ENCODE measurements at regions not wholly inside any gene's neighbourhood (a gene's known extent, or its start where the extent isn't known, plus 50 kb on each side); places are given as distances from the start of the nearest gene placed in this dataset.
"Not testable (repeated sequence)": the region's sequence is repeated elsewhere in the genome, so short reads cannot be mapped to it uniquely, and the experiment has no call there.

GRCh38 chr9:105979290-105979689 lies 284.9 kb downstream of the TMEM38B start:
- Mint-ChIP-seq H3K9me3 (peaks cover 0 to 2% (median 0%) of the 10 kb centered on the region in 6 donors), H3K36me3 (no peaks in the 10 kb centered on the region), H3K4me1 (no peaks in the 10 kb centered on the region), H3K27ac (no peak overlapping the region), H3K4me3 (no peak overlapping the region), H3K27me3 (ENCODE audit: low read depth in 3 of 3) (peaks cover 0 to 2% (median 0%) of the 10 kb centered on the region in 3 donors)
- no peak for DNase-seq

GRCh38 chr9:105984714-105985113 lies 290.4 kb downstream of the TMEM38B start:
- Mint-ChIP-seq H3K4me3 (no peak overlapping the region), H3K27ac (no peak overlapping the region), H3K27me3 (ENCODE audit: low read depth in 3 of 3) (peaks cover 0 to 8% (median 0%) of the 10 kb centered on the region in 3 donors), H3K4me1 (no peaks in the 10 kb centered on the region), H3K36me3 (no peaks in the 10 kb centered on the region), H3K9me3 (no peaks in the 10 kb centered on the region)
- DNase-seq, result no peak

GRCh38 chr9:105993116-105993854 lies 298.9 kb downstream of the TMEM38B start:
- H3K4me1 Mint-ChIP-seq, result no peaks in the 10 kb centered on the region
- H3K4me3 Mint-ChIP-seq, result no peak overlapping the region
- no peaks in the 10 kb centered on the region for H3K36me3 Mint-ChIP-seq
- H3K27ac Mint-ChIP-seq, result no peak overlapping the region
- H3K9me3 Mint-ChIP-seq, result no peaks in the 10 kb centered on the region
- no peaks in the 10 kb centered on the region for H3K27me3 Mint-ChIP-seq (ENCODE audit: low read depth in 3 of 3)
- DNase-seq, result no peak

GRCh38 chr9:105993921-105994715 lies 299.8 kb downstream of the TMEM38B start:
- Mint-ChIP-seq H3K36me3 (no peaks in the 10 kb centered on the region), H3K9me3 (no peaks in the 10 kb centered on the region), H3K27ac (no peak overlapping the region), H3K4me3 (no peak overlapping the region), H3K4me1 (no peaks in the 10 kb centered on the region), H3K27me3 (ENCODE audit: low read depth in 3 of 3) (no peaks in the 10 kb centered on the region)
- no peak for DNase-seq

- H3K36me3 Mint-ChIP-seq, result no peaks in the 10 kb centered on the region
- H3K9me3 Mint-ChIP-seq, result no peaks in the 10 kb centered on the region
These were observed 300.6 kb downstream of the TMEM38B start for GRCh38 chr9:105994970-105995369.

GRCh38 chr9:106017198-106017740 lies 322.9 kb downstream of the TMEM38B start:
- Mint-ChIP-seq H3K4me3 (no peak overlapping the region), H3K9me3 (peaks cover 0 to 5% (median 2%) of the 10 kb centered on the region in 6 donors), H3K27ac (no peak overlapping the region), H3K27me3 (ENCODE audit: low read depth in 3 of 3) (peaks cover 0 to 5% (median 0%) of the 10 kb centered on the region in 3 donors), H3K4me1 (peaks cover 0 to 10% of the 10 kb centered on the region in 2 donors), H3K36me3 (peaks cover 0 to 5% (median 0%) of the 10 kb centered on the region in 3 donors)
- DNase-seq, result no peak

More at GRCh38 chr9:105994970-105995369, 300.6 kb downstream of the TMEM38B start:
- no peak overlapping the region for H3K4me3 Mint-ChIP-seq
- DNase-seq, result no peak
- H3K27ac Mint-ChIP-seq, result no peak overlapping the region
- H3K4me1 Mint-ChIP-seq, result no peaks in the 10 kb centered on the region
- no peaks in the 10 kb centered on the region for H3K27me3 Mint-ChIP-seq (ENCODE audit: low read depth in 3 of 3)

- H3K9me3 Mint-ChIP-seq, result peaks cover 0 to 5% (median under 1%) of the 10 kb centered on the region in 6 donors
- peaks cover 0 to 5% (median 0%) of the 10 kb centered on the region in 3 donors for H3K36me3 Mint-ChIP-seq
- no peak overlapping the region for H3K4me3 Mint-ChIP-seq
- H3K27ac Mint-ChIP-seq, result no peak overlapping the region
- H3K27me3 Mint-ChIP-seq (ENCODE audit: low read depth in 3 of 3), result peaks cover 0 to 4% (median 0%) of the 10 kb centered on the region in 3 donors
- no peak for DNase-seq
- H3K4me1 Mint-ChIP-seq, result peaks cover 0 to 10% of the 10 kb centered on the region in 2 donors
These were observed 324.8 kb downstream of the TMEM38B start for GRCh38 chr9:106019039-106019680.

- H3K4me3 Mint-ChIP-seq, result no peak overlapping the region
- peaks cover 0 to 10% of the 10 kb centered on the region in 2 donors for H3K4me1 Mint-ChIP-seq
- peaks cover 0 to 3% (median 0%) of the 10 kb centered on the region in 3 donors for H3K27me3 Mint-ChIP-seq (ENCODE audit: low read depth in 3 of 3)
- no peak for DNase-seq
- no peak overlapping the region for H3K27ac Mint-ChIP-seq
- peaks cover 0 to 5% (median 0%) of the 10 kb centered on the region in 3 donors for H3K36me3 Mint-ChIP-seq
- peaks cover 0 to 5% (median under 1%) of the 10 kb centered on the region in 6 donors for H3K9me3 Mint-ChIP-seq
These were observed 325.4 kb downstream of the TMEM38B start for GRCh38 chr9:106019702-106020101.

- Mint-ChIP-seq H3K27me3 (ENCODE audit: low read depth in 3 of 3) (peaks cover 0 to 3% (median 0%) of the 10 kb centered on the region in 3 donors), H3K4me1 (peaks cover 0 to 10% of the 10 kb centered on the region in 2 donors), H3K9me3 (peaks cover 0 to 5% (median under 1%) of the 10 kb centered on the region in 6 donors), H3K36me3 (peaks cover 0 to 5% (median 0%) of the 10 kb centered on the region in 3 donors), H3K27ac (no peak overlapping the region), H3K4me3 (no peak overlapping the region)
- DNase-seq, result no peak
These were observed 325.8 kb downstream of the TMEM38B start for GRCh38 chr9:106020186-106020585.

- H3K36me3 Mint-ChIP-seq, result no peaks in the 10 kb centered on the region
- peaks cover 0 to 1% (median 0%) of the 10 kb centered on the region in 3 donors for H3K27me3 Mint-ChIP-seq (ENCODE audit: low read depth in 3 of 3)
- no peak overlapping the region for H3K4me3 Mint-ChIP-seq
- H3K27ac Mint-ChIP-seq, result no peak overlapping the region
- H3K4me1 Mint-ChIP-seq, result no peaks in the 10 kb centered on the region
- peaks cover 0 to 5% (median 0%) of the 10 kb centered on the region in 6 donors for H3K9me3 Mint-ChIP-seq
- no peak for DNase-seq
These were observed 329.1 kb downstream of the TMEM38B start for GRCh38 chr9:106023455-106023854.

GRCh38 chr9:106025453-106025852 lies 331.1 kb downstream of the TMEM38B start:
- no peak overlapping the region for H3K27ac Mint-ChIP-seq
- no peak for DNase-seq
- no peaks in the 10 kb centered on the region for H3K36me3 Mint-ChIP-seq
- H3K27me3 Mint-ChIP-seq (ENCODE audit: low read depth in 3 of 3), result peaks cover 0 to 1% (median 0%) of the 10 kb centered on the region in 3 donors
- H3K4me1 Mint-ChIP-seq, result no peaks in the 10 kb centered on the region
- peaks cover 1 to 16% (median 4%) of the 10 kb centered on the region in 6 donors for H3K9me3 Mint-ChIP-seq
- no peak overlapping the region for H3K4me3 Mint-ChIP-seq

GRCh38 chr9:106030146-106030545 lies 335.8 kb downstream of the TMEM38B start:
- H3K27ac Mint-ChIP-seq; H3K36me3 Mint-ChIP-seq; DNase-seq; H3K4me3 Mint-ChIP-seq; H3K4me1 Mint-ChIP-seq; H3K27me3 Mint-ChIP-seq (ENCODE audit: low read depth in 3 of 3): not testable (repeated sequence)
- H3K9me3 Mint-ChIP-seq, result peaks cover 3 to 24% (median 6%) of the 10 kb centered on the region in 6 donors

GRCh38 chr9:106032978-106033377 lies 338.6 kb downstream of the TMEM38B start:
- Mint-ChIP-seq H3K9me3 (peaks cover 3 to 31% (median 6%) of the 10 kb centered on the region in 6 donors), H3K27me3 (ENCODE audit: low read depth in 3 of 3) (peaks cover 0 to 6% (median under 1%) of the 10 kb centered on the region in 3 donors), H3K27ac (no peak overlapping the region), H3K4me3 (no peak overlapping the region), H3K36me3 (peaks cover 0 to 3% (median 0%) of the 10 kb centered on the region in 3 donors), H3K4me1 (no peaks in the 10 kb centered on the region)
- no peak for DNase-seq

All from immature natural killer cell (primary cell).